ENCODE measurements at regions not wholly inside any gene's neighbourhood (a gene's known extent, or its start where the extent isn't known, plus 50 kb on each side); places are given as distances from the start of the nearest gene placed in this dataset.
"Not testable (repeated sequence)": the region's sequence is repeated elsewhere in the genome, so short reads cannot be mapped to it uniquely, and the experiment has no call there.

GRCh38 chr5:118491351-118491750 is 497.0 kb downstream of the DTWD2 start:
- intact Hi-C loops (cut with micrococcal nuclease), result no loop called here

DNA sequence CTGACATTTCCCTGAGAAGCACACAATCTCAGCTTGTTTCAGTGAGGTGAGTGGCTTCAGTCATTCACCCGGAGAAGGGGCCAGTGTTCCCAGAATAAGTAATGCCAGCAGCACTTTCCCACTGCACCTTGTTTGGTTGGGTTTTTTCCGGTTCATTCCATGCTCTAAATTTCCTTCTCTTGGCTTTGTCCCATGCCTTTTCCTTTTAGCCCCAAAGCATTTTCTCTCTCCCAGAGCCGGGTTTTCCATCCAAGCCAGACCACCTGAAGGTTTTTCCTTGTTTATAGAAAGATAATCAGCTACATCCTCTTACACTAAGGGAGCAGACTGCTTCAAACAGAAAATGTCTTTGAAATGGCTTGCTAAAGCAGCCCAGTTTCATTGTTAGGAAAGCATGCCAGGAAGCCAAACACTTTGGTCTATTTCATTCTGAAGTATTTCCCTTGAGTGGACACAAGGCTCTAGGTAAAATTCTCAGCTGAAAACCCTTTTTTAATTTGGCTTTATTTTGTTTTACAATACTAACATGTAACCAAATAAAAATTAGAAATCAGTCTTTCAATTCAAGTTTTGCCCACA is 501.6 kb downstream of the DTWD2 start:
- intact Hi-C loops (cut with micrococcal nuclease), result no loop called here

- intact Hi-C loops (cut with micrococcal nuclease), result no loop called here
Observed at GRCh38 chr5:118479285-118479684, 509.1 kb downstream of the DTWD2 start.

DNA sequence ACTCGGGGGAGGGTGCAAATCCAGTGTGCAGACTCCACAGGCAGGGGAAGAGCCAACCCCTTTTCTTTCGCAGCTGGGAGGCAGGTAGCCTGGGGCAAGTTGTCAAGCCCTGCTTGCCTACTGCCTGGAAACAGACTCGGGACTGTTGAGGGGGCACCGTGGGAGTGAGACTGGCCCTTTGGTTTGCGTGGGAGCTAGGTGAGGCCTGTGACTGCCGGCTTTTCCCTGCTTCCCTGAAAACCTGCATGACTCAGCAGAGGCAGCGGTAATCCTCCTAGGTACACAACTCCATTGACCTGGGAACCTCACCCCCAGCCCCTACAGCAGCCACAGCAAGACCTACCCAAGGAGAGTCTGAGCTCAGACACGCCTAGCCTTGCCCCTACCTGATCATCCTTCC is 509.5 kb downstream of the DTWD2 start:
- intact Hi-C loops (cut with micrococcal nuclease), result no loop called here

GRCh38 chr5:118468085-118468484 is 520.3 kb downstream of the DTWD2 start:
- intact Hi-C loops (cut with micrococcal nuclease), result no loop called here

GRCh38 chr5:118467103-118467502 is 521.2 kb downstream of the DTWD2 start:
- intact Hi-C loops (cut with micrococcal nuclease), result no loop called here

GRCh38 chr5:118466418-118466817 is 521.9 kb downstream of the DTWD2 start:
- intact Hi-C loops (cut with micrococcal nuclease), result no loop called here

DNA sequence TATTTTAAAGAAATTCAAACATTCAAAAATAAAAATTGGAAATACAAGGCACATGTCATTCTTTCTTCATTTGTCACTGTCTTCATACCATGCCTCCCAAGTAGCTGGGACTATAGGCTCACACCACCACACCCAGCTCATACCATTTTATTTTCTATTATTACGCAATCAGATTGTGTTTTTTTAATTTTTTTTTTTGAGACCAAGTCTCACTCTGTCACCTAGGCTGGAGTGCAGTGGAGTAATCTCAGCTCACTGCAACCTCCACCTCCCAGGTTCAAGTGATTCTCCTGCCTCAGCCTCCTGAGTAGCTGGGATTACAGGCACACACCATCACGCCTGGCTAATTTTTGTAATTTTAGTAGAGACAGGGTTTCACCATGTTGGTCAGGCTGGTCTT is 526.1 kb downstream of the DTWD2 start:
- intact Hi-C loops (cut with micrococcal nuclease), result not testable (repeated sequence)

- intact Hi-C loops (cut with micrococcal nuclease), result no loop called here
Observed at GRCh38 chr5:118461436-118461835, 526.9 kb downstream of the DTWD2 start.

GRCh38 chr5:118459490-118459889 is 528.9 kb downstream of the DTWD2 start:
- intact Hi-C loops (cut with micrococcal nuclease), result no loop called here

DNA sequence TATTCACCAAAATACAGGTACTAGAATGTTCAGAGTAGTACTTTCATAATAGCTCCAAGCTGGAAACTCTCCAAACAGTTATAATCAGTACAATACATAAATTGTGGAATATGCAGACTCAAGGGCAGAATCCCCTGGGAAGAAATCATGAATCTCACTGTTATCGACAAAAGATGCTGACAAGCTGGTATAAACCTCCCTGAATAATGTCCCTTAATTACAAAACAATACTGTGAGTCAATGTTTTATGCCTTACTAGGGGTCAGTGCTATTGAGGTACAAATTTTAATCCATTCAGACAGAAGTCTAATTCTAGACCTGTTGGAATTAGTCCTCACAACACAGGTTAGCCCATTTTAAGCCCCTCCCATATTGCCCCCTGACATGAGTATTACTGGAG is 532.3 kb downstream of the DTWD2 start:
- intact Hi-C loops (cut with micrococcal nuclease), result no loop called here

DNA sequence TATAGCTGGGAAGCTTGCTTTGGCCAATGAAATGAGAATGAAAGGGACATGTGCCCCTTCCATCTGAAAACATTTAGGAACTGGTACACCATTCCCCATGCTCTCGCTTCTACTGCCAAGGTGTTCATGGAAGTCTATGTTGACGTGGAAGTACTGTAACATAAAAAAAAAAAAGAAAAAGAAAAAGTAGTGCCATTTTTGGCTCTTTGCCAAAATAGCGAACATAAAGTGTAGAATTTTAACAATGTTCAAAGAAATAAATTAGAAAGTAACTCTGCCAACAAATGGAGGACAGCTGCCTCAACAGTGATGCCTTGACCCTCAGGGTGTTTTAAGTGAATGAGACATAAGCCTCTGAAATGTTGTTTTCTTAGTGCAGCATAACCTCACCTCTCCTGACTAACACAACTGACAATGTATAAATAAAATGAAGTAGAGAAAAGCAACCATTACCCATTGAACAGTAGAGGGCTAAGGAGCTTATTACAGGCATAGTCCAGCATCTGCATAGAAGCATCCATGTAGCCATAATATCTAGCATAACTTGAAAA is 536.6 kb downstream of the DTWD2 start:
- intact Hi-C loops (cut with micrococcal nuclease), result no loop called here

DNA sequence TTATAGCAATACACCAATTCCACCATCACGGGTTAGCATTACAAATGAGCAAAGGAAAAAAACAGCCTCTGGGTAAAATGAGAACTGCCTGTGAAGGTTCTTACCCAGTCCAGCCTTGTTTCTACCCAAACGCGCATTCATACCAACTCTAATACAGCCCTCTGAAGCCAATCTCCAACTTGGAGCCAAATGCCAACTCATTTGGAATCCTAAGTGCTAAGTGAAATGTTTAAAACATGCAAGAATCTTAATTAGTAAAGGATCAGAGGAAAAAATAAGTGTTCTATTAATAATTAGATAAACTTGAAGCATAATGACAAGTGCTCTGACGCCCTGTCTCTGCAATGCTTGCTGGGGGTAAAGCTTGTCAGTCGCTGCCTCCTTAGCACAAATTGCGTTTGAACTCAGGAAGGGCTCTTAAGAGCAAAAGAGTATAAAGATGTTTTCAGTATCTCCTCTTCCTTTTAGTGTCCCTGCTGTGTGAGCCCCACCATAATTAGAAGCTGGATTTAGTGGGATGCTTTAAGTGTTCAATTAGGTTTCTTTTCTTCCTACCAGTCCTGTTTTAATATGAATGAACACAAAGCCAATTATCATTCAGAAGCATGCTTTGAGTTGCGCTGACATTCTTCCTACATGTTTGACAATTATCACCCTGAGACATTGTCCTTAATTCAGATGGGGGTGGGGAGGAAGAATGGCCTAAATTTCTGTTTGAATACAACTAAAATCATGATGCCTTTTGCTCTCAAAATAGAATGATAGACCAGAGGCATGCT is 537.6 kb downstream of the DTWD2 start:
- intact Hi-C loops (cut with micrococcal nuclease), result no loop called here

- intact Hi-C loops (cut with micrococcal nuclease), result no loop called here
Observed at GRCh38 chr5:118447350-118447749, 541.0 kb downstream of the DTWD2 start.

DNA sequence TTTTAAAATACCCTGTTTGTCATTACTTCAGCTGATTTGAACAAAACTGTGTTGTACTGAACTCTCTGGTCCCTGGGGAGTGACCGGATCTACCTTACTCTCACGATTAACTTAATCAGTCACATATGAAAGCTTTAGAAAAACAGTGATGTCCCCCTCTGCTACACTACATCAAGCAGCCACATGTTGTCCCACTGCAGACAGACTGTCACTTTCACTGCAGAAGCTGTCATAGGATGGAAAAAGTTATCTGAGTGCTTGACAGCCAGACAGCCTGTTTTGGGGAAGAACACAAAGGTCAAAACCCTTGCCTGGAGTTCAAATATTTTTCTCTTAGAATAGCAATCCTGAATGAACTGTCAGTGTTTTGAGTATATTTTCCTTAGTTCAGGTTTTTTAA is 546.4 kb downstream of the DTWD2 start:
- intact Hi-C loops (cut with micrococcal nuclease), result no loop called here

- intact Hi-C loops (cut with micrococcal nuclease), result no loop called here
Observed at GRCh38 chr5:118441034-118441433, 547.3 kb downstream of the DTWD2 start.

- intact Hi-C loops (cut with micrococcal nuclease), result no loop called here
Observed at GRCh38 chr5:118440496-118440895, 547.9 kb downstream of the DTWD2 start.

- intact Hi-C loops (cut with micrococcal nuclease), result no loop called here
Observed at GRCh38 chr5:118439831-118440230, 548.5 kb downstream of the DTWD2 start.

GRCh38 chr5:118435131-118435530 is 553.2 kb downstream of the DTWD2 start:
- intact Hi-C loops (cut with micrococcal nuclease), result no loop called here

DNA sequence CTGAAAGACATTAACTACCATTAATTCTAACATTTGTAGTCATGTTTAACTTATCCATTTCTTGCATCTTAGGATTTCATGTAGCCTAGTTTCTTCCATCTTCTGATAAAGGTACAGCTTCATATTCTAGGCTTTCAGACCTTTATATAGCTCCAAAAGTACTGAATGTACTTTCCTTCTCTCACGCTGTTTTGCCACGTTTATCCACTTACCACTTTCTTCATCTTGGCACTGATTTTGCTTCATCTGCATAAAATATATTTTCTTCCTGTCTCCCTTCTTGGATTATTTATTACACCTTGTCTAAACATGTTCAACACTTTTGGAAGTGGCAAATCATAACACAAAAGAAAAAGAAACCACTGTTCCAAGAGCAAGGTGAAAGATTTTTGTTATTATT is 553.8 kb downstream of the DTWD2 start:
- intact Hi-C loops (cut with micrococcal nuclease), result no loop called here

GRCh38 chr5:118430076-118430475 is 558.3 kb downstream of the DTWD2 start:
- intact Hi-C loops (cut with micrococcal nuclease), result no loop called here

GRCh38 chr5:118407958-118408357 is 580.4 kb downstream of the DTWD2 start:
- intact Hi-C loops (cut with micrococcal nuclease), result no loop called here

GRCh38 chr5:118405650-118406061 is 582.7 kb downstream of the DTWD2 start:
- intact Hi-C loops (cut with micrococcal nuclease), result no loop called here
